ENCODE measurements at regions not wholly inside any gene's neighbourhood (a gene's known extent, or its start where the extent isn't known, plus 50 kb on each side); places are given as distances from the start of the nearest gene placed in this dataset.
A peak's percentile ranks its signal among the peaks of the same experiment; 100 is the strongest.

DNA sequence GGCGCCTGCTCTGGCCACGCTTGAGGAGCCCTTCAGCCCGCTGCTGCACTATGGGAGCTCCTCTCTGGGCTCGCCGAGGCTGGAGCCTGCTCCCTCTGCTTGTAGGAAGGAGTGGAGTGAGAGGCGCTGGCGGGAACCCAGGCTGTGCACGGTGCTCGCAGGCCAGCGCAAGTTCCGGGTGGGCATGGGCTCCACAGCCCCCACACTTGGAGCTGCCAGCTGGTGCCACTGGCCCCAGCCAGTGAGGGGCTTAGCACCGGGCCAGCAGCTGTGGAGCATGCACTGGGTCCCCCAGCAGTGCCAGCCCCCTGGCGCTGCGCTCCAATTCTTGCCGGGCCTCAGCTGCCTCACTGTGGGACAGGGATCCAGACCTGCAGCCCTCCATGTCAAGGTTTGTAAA is 122.1 kb upstream of the CD180 start:
- no peak overlapping the region for H3K4me3 ChIP-seq
- H3K27ac ChIP-seq: no peak overlapping the region

DNA sequence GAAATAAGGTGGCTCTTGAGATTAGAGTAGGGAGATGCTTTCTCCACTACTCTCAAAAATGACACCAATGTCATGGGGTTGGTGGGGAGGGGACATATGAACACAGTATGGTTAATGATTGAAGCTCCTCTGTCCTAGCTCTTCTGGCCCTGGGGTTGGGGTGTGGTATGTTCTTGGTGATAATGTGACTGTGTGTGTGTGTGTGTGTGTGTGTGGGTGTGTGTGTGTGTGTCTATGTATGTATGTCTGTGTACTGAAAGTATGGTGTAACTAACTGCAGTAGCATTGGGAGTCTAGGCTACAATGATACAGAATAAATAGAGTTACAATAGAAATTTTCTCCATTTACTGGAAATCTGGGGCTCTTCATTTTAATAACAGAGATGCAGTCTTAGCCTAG is 121.0 kb upstream of the CD180 start:
- no peak overlapping the region for H3K4me3 ChIP-seq
- H3K27ac ChIP-seq: no peak overlapping the region

- Histone ChIP-seq H3K4me3 (no peak overlapping the region), H3K27ac (no peak overlapping the region)
These were observed 120.1 kb upstream of the CD180 start for GRCh38 chr5:67316695-67317094.

DNA sequence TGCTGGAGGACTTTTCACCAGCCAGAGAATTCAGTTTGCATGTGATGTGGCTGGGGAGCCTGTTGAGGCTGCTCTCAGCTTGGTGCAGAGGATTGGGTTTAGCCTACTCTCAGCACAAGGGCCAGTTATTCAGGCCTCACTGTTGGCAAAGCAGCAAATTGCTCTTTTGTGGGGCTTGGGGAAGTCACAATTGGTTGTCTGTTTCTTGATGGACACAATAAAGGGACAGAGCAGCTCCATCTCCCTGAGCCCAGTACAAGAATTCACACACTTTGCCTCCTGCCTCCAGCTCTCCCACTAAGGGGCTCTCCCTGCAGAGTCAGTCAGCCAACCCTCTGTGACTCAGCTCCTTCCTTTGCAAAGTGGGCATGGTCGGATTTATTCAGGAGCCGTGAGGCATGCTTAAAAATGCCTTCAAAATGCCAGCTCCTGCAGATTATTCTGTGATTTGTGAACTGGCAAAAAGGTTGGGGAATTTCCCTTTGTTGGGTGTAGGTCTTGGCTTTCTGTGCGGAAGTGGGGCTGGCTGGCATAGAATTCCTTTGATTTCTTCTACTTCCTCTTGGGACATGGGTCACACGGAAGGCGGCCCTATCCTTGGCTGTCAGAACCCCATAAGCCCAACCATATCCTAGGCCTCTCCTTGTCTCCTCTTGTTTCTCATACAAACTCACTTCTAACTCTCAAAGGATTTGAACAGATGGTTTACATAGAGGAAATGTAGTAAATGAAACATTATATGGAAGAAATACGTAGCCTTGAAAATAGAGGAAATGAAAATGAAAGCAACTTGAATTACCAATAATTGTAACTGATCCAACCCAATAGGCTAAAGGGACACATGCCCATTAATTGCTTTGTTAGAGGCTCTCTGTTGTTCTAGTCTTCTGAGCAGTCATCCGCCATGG is 118.7 kb upstream of the CD180 start:
- Histone ChIP-seq H3K27ac (peak overlapping the region in 14 of 21 experiments; percentile 30 to 80 (median 60)), H3K4me3 (no peak overlapping the region)

DNA sequence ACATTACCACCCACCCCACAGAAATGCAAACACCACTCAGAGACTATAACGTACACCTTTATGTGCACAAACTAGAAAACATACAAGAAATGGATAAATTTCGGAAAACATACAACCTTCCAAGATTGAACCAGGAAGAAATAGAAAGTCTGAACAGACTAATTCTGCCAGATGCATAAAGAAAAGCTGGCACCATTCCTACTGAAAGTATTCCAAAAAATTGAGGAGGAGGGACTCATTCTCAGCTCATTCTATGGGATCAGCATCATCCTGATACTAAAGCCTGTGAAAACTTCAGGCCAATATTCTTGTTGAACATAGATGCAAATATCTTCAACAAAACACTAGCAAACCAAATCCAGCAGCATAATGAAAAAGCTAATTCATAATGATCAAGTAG is 115.1 kb upstream of the CD180 start:
- Histone ChIP-seq H3K4me3 (no peak overlapping the region), H3K27ac (no peak overlapping the region)

GRCh38 chr5:67311208-67311607 is 114.6 kb upstream of the CD180 start:
- H3K4me3 ChIP-seq: no peak overlapping the region
- H3K27ac ChIP-seq: no peak overlapping the region

DNA sequence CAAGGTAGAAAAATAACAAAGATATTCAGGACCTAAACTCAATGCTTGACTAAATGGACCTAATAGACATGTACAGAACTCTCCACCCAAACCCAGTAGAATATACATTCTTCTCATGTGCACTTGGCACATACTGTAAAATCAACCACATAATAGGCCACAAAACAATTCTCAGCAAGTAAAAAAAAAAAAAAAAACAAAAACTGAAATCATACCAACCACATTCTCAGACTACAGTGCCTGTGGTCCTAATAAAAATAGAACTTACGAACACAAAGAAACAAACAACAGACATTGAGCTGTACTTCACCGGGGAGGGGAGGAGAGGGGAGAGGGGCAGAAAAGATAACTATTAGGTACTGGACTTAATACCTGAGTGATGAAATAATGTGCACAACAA is 114.1 kb upstream of the CD180 start:
- H3K27ac ChIP-seq: no peak overlapping the region
- H3K4me3 ChIP-seq: no peak overlapping the region

DNA sequence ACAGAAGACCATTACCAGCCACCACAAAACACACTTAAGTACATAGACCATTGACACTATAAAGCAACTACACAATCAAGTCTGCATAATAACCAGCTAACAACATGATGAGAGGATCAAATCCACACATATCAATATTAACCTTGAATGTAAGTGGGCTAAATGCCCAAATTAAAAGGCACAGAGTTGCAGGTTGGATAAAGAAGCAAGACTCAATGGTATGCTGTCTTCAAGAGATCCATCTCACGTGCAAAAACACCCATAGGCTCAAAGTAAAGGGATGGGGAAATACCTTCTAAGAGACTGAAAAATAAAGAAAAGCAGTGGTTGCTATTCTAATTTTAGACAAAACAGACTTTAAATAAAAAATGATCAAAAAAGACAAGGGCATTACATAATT is 113.6 kb upstream of the CD180 start:
- Histone ChIP-seq H3K27ac (no peak overlapping the region), H3K4me3 (no peak overlapping the region)

GRCh38 chr5:67308988-67309688 is 112.5 kb upstream of the CD180 start:
- no peak overlapping the region for H3K27ac ChIP-seq

GRCh38 chr5:67306965-67307607 is 110.5 kb upstream of the CD180 start:
- peak overlapping the region in 5 of 21 experiments; percentile 4 to 73 (median 11) for H3K27ac ChIP-seq
- no peak overlapping the region for H3K4me3 ChIP-seq

More at GRCh38 chr5:67308988-67309688, 112.5 kb upstream of the CD180 start:
- H3K4me3 ChIP-seq: no peak overlapping the region

DNA sequence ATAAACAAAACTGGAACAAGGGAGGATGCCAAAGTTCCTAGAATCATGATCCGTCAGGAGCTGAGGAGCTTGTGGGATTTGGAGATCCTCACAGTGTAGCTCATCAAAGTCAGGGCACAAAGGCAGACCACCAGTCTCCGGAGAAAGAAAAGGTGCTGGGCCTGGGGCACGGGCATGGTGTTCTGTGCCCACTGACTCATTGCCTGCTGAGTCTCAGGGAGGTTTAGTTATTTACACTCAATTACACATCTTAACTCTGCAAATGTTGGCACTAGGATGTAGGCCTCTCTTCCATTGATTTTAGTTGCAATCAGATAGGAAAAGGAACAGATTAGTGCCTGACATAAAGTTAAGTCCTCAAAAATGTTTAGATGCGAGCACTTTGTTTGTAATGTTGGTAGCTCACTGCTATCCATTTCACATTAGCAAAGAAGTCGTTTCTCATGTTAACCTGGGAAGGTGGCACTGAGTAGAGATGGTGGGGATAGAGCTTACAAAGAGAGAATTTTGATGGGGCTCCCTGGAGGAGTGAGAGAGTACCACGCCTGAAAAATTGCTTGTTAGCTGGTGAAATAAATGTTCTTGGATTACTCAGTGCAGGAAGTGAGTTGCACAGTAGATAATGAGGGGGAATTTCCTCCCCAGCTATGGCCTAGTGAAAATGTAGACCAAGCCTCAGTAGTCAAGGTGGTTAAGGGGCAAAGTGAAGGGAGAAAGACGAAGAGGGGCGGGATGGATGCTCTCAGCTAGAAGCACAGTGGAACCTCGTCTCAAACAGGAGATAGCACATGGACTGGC is 109.5 kb upstream of the CD180 start:
- H3K27ac ChIP-seq: peak overlapping the region in 9 of 21 experiments; percentile 4 to 73 (median 21)
- H3K4me3 ChIP-seq: no peak overlapping the region

DNA sequence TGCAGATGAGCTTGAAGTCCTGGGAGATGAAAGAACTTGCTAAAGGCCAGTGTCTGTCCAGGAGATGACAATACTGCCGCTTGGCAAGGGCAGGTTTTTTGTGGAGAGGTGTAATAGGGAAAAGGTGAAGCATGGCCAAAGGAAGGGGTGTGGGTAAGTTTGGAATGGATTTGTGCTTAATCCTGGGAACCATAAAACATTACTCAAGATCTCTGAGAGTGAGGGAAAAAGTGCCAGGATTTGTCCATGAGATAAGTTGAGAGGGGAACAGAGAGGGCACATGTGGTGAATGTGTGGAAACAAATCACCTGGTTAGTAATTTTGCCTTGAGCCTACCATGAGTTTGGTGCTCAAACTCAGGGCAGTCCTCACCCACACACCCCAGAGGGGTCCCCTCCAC is 108.8 kb upstream of the CD180 start:
- H3K4me3 ChIP-seq: no peak overlapping the region
- peak overlapping the region in 5 of 21 experiments; percentile 5 to 73 (median 21) for H3K27ac ChIP-seq

- Histone ChIP-seq H3K27ac (peak overlapping the region in 1 of 21 experiments; percentile 39), H3K4me3 (no peak overlapping the region)
These were observed 106.8 kb upstream of the CD180 start for GRCh38 chr5:67303356-67303755.

GRCh38 chr5:67301285-67301903 is 104.8 kb upstream of the CD180 start:
- Histone ChIP-seq H3K4me3 (no peak overlapping the region), H3K27ac (peak overlapping the region in 15 of 21 experiments; percentile 13 to 83 (median 64))

GRCh38 chr5:67300326-67300725 is 103.7 kb upstream of the CD180 start:
- H3K27ac ChIP-seq: peak overlapping the region in 8 of 21 experiments; percentile 13 to 83 (median 71)

DNA sequence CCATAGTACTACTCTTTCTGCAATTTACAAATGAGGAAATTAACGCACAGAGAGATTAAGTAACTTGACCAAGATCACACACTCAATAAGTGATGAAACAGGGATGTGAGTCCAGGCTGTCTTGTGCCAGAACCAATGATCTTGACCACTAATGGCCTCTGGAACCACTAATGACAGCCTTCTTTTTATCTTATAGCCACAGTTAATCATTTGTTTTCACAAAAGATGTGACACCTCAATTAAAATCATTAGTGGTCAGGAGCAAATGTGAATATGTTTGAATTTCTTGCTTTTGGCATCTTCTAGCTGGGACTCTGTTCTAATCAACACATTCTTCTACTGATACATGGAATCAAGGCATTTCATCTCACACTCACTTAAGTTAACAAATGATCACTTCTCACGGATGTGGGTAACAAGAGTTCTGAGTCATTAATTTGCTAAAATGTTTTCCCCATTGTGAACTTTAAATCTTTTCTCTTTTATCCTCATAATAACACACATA is 102.7 kb upstream of the CD180 start:
- Histone ChIP-seq H3K4me3 (no peak overlapping the region), H3K27ac (no peak overlapping the region)

More at GRCh38 chr5:67300326-67300725, 103.7 kb upstream of the CD180 start:
- H3K4me3 ChIP-seq: no peak overlapping the region

DNA sequence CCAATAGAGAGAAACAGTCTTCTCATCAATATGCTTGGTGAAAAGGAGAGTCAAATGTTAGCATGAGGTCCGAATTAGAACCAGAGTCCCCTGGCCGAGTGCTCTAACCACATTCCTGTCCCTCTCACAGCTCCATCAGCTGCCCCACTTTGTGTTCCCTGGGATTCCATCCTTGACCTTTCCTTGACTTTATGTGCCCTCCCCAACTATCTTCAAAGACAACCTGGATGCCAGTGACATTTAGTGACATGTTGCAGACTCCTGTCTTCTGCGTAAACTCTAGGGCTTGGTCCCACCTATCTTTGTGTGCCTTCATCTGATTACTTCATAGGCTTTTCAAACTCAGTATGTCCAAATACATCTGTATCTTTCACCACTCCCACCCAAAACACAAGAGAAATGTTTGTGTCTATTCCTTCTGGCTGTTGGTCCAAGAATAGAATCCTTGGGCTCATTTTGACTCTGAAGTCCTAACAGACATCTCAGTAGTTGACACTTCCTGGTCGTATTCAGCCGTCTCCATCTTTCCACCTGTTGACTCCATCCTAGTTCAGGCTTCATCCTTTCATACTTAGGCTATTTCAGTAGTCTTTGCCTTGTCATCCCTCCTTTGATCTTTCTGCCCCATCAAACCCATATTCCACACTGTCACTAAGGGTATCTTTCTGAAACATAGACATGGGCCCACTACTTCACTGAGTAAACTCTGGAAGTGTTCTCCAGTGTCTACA is 101.4 kb upstream of the CD180 start:
- no peak overlapping the region for H3K27ac ChIP-seq
- H3K4me3 ChIP-seq: no peak overlapping the region

GRCh38 chr5:67297376-67297775 is 100.8 kb upstream of the CD180 start:
- Histone ChIP-seq H3K4me3 (no peak overlapping the region), H3K27ac (no peak overlapping the region)

Data from skin epidermis (tissue), 12 donors.